GM12872 (cell line): ENCODE measurements at regions not wholly inside any gene's neighbourhood (a gene's known extent, or its start where the extent isn't known, plus 50 kb on each side); places are given as distances from the start of the nearest gene placed in this dataset.

Experiments
- TF ChIP-seq, protein P1 (sequence below): IDR thresholded peaks from 3 replicates; pipeline ENCODE4 v1.5.1; 2011; ENCODE audit warnings: low read depth, mild to moderate bottlenecking, low read length, moderate library complexity; ENCODE audit not compliant: insufficient read depth

DNA sequence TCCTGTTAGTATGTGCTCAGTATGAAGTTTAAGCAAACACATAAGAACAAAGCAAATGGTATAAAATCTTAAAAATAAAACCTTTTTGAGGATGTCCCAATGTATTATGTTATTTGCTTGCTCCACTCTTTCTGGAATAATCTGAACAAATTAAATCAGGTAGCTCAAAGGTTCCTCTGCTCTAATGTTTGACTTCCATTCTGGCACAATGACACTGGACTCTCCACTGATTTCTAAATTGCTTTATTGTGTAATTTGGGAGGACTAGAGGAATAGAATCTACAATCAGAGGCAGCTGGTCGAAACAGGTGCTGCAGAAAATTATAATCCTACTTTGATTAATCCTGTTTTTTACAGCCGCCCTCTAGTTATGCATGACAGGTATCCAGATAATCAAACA, 523.7 kb upstream of the FOXG1 start:
- TF ChIP-seq, protein P1, sequence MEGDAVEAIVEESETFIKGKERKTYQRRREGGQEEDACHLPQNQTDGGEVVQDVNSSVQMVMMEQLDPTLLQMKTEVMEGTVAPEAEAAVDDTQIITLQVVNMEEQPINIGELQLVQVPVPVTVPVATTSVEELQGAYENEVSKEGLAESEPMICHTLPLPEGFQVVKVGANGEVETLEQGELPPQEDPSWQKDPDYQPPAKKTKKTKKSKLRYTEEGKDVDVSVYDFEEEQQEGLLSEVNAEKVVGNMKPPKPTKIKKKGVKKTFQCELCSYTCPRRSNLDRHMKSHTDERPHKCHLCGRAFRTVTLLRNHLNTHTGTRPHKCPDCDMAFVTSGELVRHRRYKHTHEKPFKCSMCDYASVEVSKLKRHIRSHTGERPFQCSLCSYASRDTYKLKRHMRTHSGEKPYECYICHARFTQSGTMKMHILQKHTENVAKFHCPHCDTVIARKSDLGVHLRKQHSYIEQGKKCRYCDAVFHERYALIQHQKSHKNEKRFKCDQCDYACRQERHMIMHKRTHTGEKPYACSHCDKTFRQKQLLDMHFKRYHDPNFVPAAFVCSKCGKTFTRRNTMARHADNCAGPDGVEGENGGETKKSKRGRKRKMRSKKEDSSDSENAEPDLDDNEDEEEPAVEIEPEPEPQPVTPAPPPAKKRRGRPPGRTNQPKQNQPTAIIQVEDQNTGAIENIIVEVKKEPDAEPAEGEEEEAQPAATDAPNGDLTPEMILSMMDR = no peak

- TF ChIP-seq, protein P1 = no peak
Measured at GRCh38 chr14:28243600-28243999, 523.0 kb upstream of the FOXG1 start.

DNA sequence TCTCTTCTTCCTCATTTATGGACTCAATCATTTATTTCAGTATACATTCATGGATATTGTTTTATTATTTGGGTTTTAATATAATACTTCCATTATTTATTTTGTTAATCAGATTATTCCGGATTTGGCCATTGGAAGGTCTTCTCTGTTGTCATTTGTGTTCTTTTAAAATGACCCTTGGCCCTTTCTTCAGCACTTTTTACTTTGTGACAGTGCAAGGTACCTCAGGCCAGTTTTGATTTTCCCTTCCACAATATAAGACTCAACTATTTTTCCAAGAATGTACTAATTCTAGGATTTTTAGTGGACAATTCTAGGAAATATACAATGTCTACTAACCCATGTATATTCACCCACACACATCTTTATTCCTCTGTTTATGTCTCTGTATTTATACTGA, 521.4 kb upstream of the FOXG1 start:
- TF ChIP-seq, protein P1 = no peak

GRCh38 chr14:28247491-28247890, 519.1 kb upstream of the FOXG1 start:
- TF ChIP-seq, protein P1 = no peak

- TF ChIP-seq, protein P1 = no peak
Measured at GRCh38 chr14:28254768-28255167, 511.8 kb upstream of the FOXG1 start.

- TF ChIP-seq, protein P1 = no peak
Measured at GRCh38 chr14:28264306-28264705, 502.3 kb upstream of the FOXG1 start.

- TF ChIP-seq, protein P1 = no peak
Measured at GRCh38 chr14:28272270-28272669, 494.3 kb upstream of the FOXG1 start.

GRCh38 chr14:28280530-28280929, 486.1 kb upstream of the FOXG1 start:
- TF ChIP-seq, protein P1 = no peak
